ENCODE measurements at regions not wholly inside any gene's neighbourhood (a gene's known extent, or its start where the extent isn't known, plus 50 kb on each side); places are given as distances from the start of the nearest gene placed in this dataset.

- in situ Hi-C loops (cut with MboI; ENCODE audit: low pct_unique_long_range_greater_than_20kb in 2 of 9, low sequenced_read_pairs in 9 of 9, unreplicated experiment in 9 of 9): no loop called here
- no peak overlapping the region for H3K27ac ChIP-seq
These were observed 476.3 kb upstream of the STXBP6 start for GRCh38 chr14:25526290-25526689.

GRCh38 chr14:25522926-25523325, 473.0 kb upstream of the STXBP6 start:
- H3K4me3 ChIP-seq: no peak overlapping the region
- peaks cover 30 to 56% of the 10 kb centered on the region in 2 donors for H3K4me1 ChIP-seq (replicated peaks in 1 of 2)
- peak overlapping the region; percentile 6 to 83 for H3K27ac ChIP-seq
- in situ Hi-C loops (cut with MboI; ENCODE audit: low pct_unique_long_range_greater_than_20kb in 2 of 9, low sequenced_read_pairs in 9 of 9, unreplicated experiment in 9 of 9): no loop called here
- no peak for ATAC-seq (replicated peaks in 6 of 8)
- WGBS, 10 experiments: 0 to 78% (median 31%) methylated on average over 1 to 2 of the region's 2 CpGs; no CpG with 5 or more reads in 2 of the 10 experiments

More at GRCh38 chr14:25526290-25526689, 476.3 kb upstream of the STXBP6 start:
- H3K4me3 ChIP-seq: no peak overlapping the region
- H3K4me1 ChIP-seq (replicated peaks in 1 of 2): peaks cover 18 to 24% of the 10 kb centered on the region in 2 donors
- 10 to 100% (median 93%) methylated on average over 2 of the region's 2 CpGs; no CpG with 5 or more reads in 2 of the 10 experiments for WGBS, 10 experiments
- no peak for ATAC-seq (replicated peaks in 6 of 8)

DNA sequence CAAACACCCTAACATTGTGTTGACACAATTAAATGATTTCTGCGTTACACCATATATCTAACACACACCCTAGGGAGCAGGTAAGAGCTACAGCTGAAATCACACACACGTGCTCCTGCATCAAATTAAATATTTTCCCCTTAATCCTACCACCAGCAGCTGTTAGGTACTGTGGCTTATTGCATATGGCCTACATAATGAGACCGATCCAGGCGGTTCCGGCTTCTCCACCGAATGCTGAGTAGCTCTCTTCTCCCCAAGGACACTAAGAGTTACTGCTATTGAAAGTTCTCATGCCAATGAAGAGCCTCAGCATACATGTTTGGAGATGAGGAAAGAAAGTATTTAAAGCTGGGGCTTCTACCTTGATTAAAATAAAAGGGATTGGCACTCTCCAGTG, 472.2 kb upstream of the STXBP6 start:
- ATAC-seq (replicated peaks in 6 of 8): peak in 5 of 8 experiments; percentile 27 to 80 (median 68)
- no peak overlapping the region for H3K4me3 ChIP-seq
- peak overlapping the region in 1 of 2 donors; percentile 83 for H3K27ac ChIP-seq
- WGBS, 10 experiments: 0 to 68% (median 42%) methylated on average over 1 to 6 of the region's 6 CpGs; no CpG with 5 or more reads in 2 of the 10 experiments
- in situ Hi-C loops (cut with MboI; ENCODE audit: low pct_unique_long_range_greater_than_20kb in 2 of 9, low sequenced_read_pairs in 9 of 9, unreplicated experiment in 9 of 9): no loop called here
- peaks cover 30 to 64% of the 10 kb centered on the region in 2 donors for H3K4me1 ChIP-seq (replicated peaks in 1 of 2)

- Histone ChIP-seq H3K4me1 (replicated peaks in 1 of 2) (peaks cover 30 to 67% of the 10 kb centered on the region in 2 donors), H3K27ac (peak overlapping the region in 1 of 2 donors; percentile 83), H3K4me3 (no peak overlapping the region)
- 0 to 42% (median 9%) methylated on average over 2 of the region's 2 CpGs; no CpG with 5 or more reads in 2 of the 10 experiments for WGBS, 10 experiments
- in situ Hi-C loops (cut with MboI; ENCODE audit: low pct_unique_long_range_greater_than_20kb in 2 of 9, low sequenced_read_pairs in 9 of 9, unreplicated experiment in 9 of 9): no loop called here
- peak in 4 of 8 experiments; percentile 10 to 47 (median 40) for ATAC-seq (replicated peaks in 6 of 8)
These were observed 471.7 kb upstream of the STXBP6 start for GRCh38 chr14:25521616-25522015.

GRCh38 chr14:25520821-25521220, 470.9 kb upstream of the STXBP6 start:
- 0 to 95% (median 66%) methylated on average over 1 to 13 of the region's 13 CpGs; no CpG with 5 or more reads in 1 of the 10 experiments for WGBS, 10 experiments
- Histone ChIP-seq H3K4me3 (no peak overlapping the region), H3K4me1 (replicated peaks in 1 of 2) (peaks cover 30 to 67% of the 10 kb centered on the region in 2 donors), H3K27ac (peak overlapping the region; percentile 43 to 83)
- in situ Hi-C loops (cut with MboI; ENCODE audit: low pct_unique_long_range_greater_than_20kb in 2 of 9, low sequenced_read_pairs in 9 of 9, unreplicated experiment in 9 of 9): no loop called here
- ATAC-seq (replicated peaks in 6 of 8): peak in 3 of 8 experiments; percentile 14 to 35 (median 30)

DNA sequence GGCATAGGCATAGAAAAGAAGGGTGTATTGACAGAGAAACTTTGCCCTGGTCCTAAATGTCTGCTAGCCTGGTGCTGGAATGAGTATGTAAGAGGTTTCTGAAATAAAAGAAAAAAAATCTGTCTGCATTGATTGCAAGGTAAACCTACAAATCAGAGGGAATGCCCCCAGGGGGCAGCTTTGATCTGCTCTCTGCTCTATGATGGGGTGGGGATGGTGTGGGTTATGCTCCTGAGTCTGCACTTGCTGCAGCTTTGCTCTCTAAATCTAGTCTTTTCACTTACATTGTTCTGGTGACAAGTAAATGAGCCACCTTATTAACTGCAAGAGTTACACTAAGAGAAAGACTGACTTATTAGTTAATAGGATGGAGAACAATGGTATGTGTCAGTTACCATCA, 468.4 kb upstream of the STXBP6 start:
- Histone ChIP-seq H3K27ac (peak overlapping the region in 1 of 2 donors; percentile 34), H3K4me3 (no peak overlapping the region), H3K4me1 (replicated peaks in 1 of 2) (peaks cover 30 to 63% of the 10 kb centered on the region in 2 donors)
- peak in 5 of 8 experiments; percentile 64 to 82 (median 68) for ATAC-seq (replicated peaks in 6 of 8)
- in situ Hi-C loops (cut with MboI; ENCODE audit: low pct_unique_long_range_greater_than_20kb in 2 of 9, low sequenced_read_pairs in 9 of 9, unreplicated experiment in 9 of 9): no loop called here

- H3K4me1 ChIP-seq (replicated peaks in 1 of 2): peaks cover 17 to 48% of the 10 kb centered on the region in 2 donors
- no peak overlapping the region for H3K27ac ChIP-seq
- peak in 1 of 8 experiments; percentile 5 for ATAC-seq (replicated peaks in 6 of 8)
- no peak overlapping the region for H3K4me3 ChIP-seq
- in situ Hi-C loops (cut with MboI; ENCODE audit: low pct_unique_long_range_greater_than_20kb in 2 of 9, low sequenced_read_pairs in 9 of 9, unreplicated experiment in 9 of 9): no loop called here
These were observed 466.9 kb upstream of the STXBP6 start for GRCh38 chr14:25516838-25517237.

DNA sequence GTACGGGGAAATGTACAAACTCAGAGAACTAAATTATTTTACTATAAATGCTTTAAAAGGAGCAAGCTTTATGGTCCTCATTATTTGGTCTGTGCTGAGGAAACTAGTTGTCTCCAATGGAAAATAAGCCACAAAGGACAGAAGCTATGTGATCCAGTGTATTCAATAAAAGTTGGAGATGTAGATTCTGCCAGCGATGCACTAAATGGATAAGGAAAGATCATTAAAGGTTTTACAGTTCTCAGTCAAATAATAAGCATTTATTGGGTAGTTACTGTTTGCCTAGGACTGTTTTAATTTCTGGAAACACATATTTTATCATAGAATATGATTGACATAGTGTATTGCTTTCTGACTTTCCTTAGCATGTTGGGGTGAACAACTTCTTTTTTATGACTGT, 458.9 kb upstream of the STXBP6 start:
- H3K4me3 ChIP-seq: no peak overlapping the region
- 0 to 100% (median 61%) methylated on average over 2 of the region's 2 CpGs; no CpG with 5 or more reads in 2 of the 10 experiments for WGBS, 10 experiments
- peaks cover 3 to 4% of the 10 kb centered on the region in 2 donors for H3K4me1 ChIP-seq (replicated peaks in 1 of 2)
- in situ Hi-C loops (cut with MboI; ENCODE audit: low pct_unique_long_range_greater_than_20kb in 2 of 9, low sequenced_read_pairs in 9 of 9, unreplicated experiment in 9 of 9): no loop called here
- no peak overlapping the region for H3K27ac ChIP-seq
- ATAC-seq (replicated peaks in 6 of 8): no peak

GRCh38 chr14:25501749-25502148, 451.8 kb upstream of the STXBP6 start:
- ATAC-seq (replicated peaks in 6 of 8): peak in 4 of 8 experiments; percentile 43 to 86 (median 52)
- Histone ChIP-seq H3K4me1 (replicated peaks in 1 of 2) (peaks cover 0 to 25% of the 10 kb centered on the region in 2 donors), H3K27ac (no peak overlapping the region), H3K4me3 (no peak overlapping the region)
- 7 to 86% (median 55%) methylated on average over 1 to 6 of the region's 6 CpGs for WGBS, 10 experiments
- in situ Hi-C loops (cut with MboI; ENCODE audit: low pct_unique_long_range_greater_than_20kb in 2 of 9, low sequenced_read_pairs in 9 of 9, unreplicated experiment in 9 of 9): no loop called here

GRCh38 chr14:25488961-25489360, 439.0 kb upstream of the STXBP6 start:
- Histone ChIP-seq H3K4me3 (no peak overlapping the region), H3K4me1 (replicated peaks in 1 of 2) (peaks cover 4 to 15% of the 10 kb centered on the region in 2 donors), H3K27ac (no peak overlapping the region)
- ATAC-seq (replicated peaks in 6 of 8): no peak
- 0 to 100% (median 87%) methylated on average over 1 to 3 of the region's 3 CpGs; no CpG with 5 or more reads in 1 of the 10 experiments for WGBS, 10 experiments
- in situ Hi-C loops (cut with MboI; ENCODE audit: low pct_unique_long_range_greater_than_20kb in 2 of 9, low sequenced_read_pairs in 9 of 9, unreplicated experiment in 9 of 9): no loop called here

GRCh38 chr14:25485381-25485780, 435.4 kb upstream of the STXBP6 start:
- H3K27ac ChIP-seq: no peak overlapping the region
- no peak overlapping the region for H3K4me3 ChIP-seq
- WGBS, 10 experiments: 0 to 64% (median 33%) methylated on average over 1 of the region's 1 CpG; no CpG with 5 or more reads in 3 of the 10 experiments
- peaks cover 4 to 15% of the 10 kb centered on the region in 2 donors for H3K4me1 ChIP-seq (replicated peaks in 1 of 2)
- ATAC-seq (replicated peaks in 6 of 8): no peak
- in situ Hi-C loops (cut with MboI; ENCODE audit: low pct_unique_long_range_greater_than_20kb in 2 of 9, low sequenced_read_pairs in 9 of 9, unreplicated experiment in 9 of 9): no loop called here

DNA sequence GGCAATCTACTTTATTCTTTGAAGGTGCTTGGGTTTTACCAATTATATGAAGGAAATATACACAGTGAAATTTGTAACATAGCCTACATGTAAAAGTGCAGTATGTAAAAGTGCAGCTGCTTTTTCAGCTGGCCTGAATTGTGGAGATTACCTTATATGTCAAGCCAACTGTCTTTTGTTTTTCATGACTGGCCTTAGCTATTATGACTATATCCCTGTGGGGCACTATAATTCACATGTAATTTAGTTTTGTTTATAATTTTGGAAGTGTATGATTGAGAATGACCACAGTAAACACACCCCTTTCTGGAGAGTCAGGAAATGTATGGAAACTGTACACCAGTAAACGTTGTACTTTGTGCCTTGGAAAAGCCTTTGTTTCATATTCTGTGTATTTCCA, 435.0 kb upstream of the STXBP6 start:
- ATAC-seq (replicated peaks in 6 of 8): no peak
- in situ Hi-C loops (cut with MboI; ENCODE audit: low pct_unique_long_range_greater_than_20kb in 2 of 9, low sequenced_read_pairs in 9 of 9, unreplicated experiment in 9 of 9): no loop called here
- WGBS, 10 experiments: 0 to 100% (median 57%) methylated on average over 1 of the region's 1 CpG; no CpG with 5 or more reads in 3 of the 10 experiments

DNA sequence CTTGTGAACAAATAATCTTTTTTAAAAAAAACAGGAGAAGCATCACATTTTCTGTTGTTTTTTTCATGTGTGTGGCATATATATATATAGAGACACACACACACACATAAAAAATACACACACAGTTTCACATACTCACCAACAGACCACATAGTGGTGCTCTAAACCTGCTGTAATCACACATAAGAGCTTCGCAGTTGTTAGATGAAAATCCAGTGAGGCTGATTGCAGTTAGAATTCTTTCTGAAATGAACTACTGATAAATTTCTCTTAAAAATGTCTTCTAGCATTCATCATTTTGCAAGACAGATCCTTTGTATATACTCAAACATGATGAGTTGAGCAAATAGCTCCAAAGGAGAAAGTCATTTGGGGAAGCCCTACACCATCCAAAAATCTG, 434.3 kb upstream of the STXBP6 start:
- Histone ChIP-seq H3K27ac (no peak overlapping the region), H3K4me1 (replicated peaks in 1 of 2) (peaks cover 4 to 15% of the 10 kb centered on the region in 2 donors), H3K4me3 (no peak overlapping the region)
- in situ Hi-C loops (cut with MboI; ENCODE audit: low pct_unique_long_range_greater_than_20kb in 2 of 9, low sequenced_read_pairs in 9 of 9, unreplicated experiment in 9 of 9): no loop called here
- WGBS, 10 experiments: 0 to 100% (median 75%) methylated on average over 1 of the region's 1 CpG; no CpG with 5 or more reads in 1 of the 10 experiments
- peak in 5 of 8 experiments; percentile 67 to 81 (median 70) for ATAC-seq (replicated peaks in 6 of 8)

More for the DNA sequence above, 435.0 kb upstream of the STXBP6 start:
- Histone ChIP-seq H3K27ac (no peak overlapping the region), H3K4me1 (replicated peaks in 1 of 2) (peaks cover 4 to 15% of the 10 kb centered on the region in 2 donors), H3K4me3 (no peak overlapping the region)

Data from motor neuron (in vitro differentiated cells).